ENCODE measurements at regions not wholly inside any gene's neighbourhood (a gene's known extent, or its start where the extent isn't known, plus 50 kb on each side); places are given as distances from the start of the nearest gene placed in this dataset.

DNA sequence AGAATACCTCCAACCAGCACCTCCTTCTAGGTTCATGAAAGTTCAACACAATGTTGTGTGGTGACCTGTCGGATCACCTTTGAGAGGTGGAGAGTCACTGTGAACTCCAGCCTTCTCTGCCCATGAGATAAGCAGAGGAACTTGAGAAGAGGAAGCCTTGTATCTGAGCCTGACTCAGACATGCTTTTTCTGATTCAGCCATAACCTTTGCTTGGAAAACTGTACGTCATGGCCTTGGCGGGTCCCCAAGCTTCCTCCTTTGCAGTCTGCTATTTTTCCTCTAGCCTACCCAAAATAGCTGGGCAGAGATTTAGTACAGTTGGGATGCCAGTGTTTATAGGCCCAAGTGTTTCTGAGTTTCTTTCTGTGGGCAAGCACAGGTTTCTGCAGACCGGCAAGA is 274.7 kb downstream of the CETN3 start:
- no peak overlapping the region for H3K4me3 ChIP-seq (ENCODE audit: control insufficient read depth, low read depth, low read length)
- TF ChIP-seq, protein P1, sequence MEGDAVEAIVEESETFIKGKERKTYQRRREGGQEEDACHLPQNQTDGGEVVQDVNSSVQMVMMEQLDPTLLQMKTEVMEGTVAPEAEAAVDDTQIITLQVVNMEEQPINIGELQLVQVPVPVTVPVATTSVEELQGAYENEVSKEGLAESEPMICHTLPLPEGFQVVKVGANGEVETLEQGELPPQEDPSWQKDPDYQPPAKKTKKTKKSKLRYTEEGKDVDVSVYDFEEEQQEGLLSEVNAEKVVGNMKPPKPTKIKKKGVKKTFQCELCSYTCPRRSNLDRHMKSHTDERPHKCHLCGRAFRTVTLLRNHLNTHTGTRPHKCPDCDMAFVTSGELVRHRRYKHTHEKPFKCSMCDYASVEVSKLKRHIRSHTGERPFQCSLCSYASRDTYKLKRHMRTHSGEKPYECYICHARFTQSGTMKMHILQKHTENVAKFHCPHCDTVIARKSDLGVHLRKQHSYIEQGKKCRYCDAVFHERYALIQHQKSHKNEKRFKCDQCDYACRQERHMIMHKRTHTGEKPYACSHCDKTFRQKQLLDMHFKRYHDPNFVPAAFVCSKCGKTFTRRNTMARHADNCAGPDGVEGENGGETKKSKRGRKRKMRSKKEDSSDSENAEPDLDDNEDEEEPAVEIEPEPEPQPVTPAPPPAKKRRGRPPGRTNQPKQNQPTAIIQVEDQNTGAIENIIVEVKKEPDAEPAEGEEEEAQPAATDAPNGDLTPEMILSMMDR (IDR thresholded peaks at IDR 0.05; ENCODE audit: control insufficient read depth, insufficient read depth, low read depth, low read length, missing control alignments): no peak
- no peak for DNase-seq (ENCODE audit: low read depth)

DNA sequence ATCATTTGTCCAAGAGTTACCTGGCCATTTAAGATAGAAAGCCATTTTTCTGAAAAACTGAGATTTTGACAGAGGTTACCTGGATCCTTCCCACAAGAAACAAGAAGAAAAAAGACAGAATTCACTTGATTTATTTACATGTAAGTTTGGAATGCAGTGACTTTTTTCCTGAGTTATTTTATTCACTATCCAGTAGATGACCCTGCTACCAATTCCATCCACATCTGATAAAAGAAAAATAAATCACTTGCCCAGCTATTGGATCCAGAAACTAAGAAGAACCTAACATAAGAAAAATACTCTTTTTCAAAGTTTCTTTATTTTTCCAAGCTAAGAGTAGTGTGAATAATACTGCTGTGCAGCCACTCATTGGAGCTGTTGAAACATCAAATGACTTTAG is 275.2 kb downstream of the CETN3 start:
- no peak for DNase-seq (ENCODE audit: low read depth)
- TF ChIP-seq, protein P1 (IDR thresholded peaks at IDR 0.05; ENCODE audit: control insufficient read depth, insufficient read depth, low read depth, low read length, missing control alignments): no peak
- no peak overlapping the region for H3K4me3 ChIP-seq (ENCODE audit: control insufficient read depth, low read depth, low read length)

DNA sequence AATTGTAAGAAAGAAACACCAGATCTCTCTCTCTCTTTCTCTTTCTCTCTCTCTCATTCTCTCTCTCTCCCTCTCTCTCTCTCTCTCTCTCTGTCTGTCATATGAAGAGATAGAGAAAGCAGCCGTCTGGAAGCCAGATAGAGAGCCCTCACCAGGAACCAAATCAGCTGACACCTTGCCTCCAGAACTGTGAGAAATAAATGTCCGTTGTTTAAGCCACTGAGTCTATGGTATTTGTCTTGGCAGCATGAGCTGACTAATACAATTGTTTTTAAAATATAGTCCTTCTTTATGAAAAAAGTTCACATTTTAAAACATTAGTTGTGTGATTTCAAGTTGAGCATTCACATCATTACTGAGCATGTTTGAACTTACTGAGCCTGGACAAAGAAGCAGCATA is 275.6 kb downstream of the CETN3 start:
- H3K4me3 ChIP-seq (ENCODE audit: control insufficient read depth, low read depth, low read length): no peak overlapping the region
- TF ChIP-seq, protein P1 (IDR thresholded peaks at IDR 0.05; ENCODE audit: control insufficient read depth, insufficient read depth, low read depth, low read length, missing control alignments): no peak
- no peak for DNase-seq (ENCODE audit: low read depth)

DNA sequence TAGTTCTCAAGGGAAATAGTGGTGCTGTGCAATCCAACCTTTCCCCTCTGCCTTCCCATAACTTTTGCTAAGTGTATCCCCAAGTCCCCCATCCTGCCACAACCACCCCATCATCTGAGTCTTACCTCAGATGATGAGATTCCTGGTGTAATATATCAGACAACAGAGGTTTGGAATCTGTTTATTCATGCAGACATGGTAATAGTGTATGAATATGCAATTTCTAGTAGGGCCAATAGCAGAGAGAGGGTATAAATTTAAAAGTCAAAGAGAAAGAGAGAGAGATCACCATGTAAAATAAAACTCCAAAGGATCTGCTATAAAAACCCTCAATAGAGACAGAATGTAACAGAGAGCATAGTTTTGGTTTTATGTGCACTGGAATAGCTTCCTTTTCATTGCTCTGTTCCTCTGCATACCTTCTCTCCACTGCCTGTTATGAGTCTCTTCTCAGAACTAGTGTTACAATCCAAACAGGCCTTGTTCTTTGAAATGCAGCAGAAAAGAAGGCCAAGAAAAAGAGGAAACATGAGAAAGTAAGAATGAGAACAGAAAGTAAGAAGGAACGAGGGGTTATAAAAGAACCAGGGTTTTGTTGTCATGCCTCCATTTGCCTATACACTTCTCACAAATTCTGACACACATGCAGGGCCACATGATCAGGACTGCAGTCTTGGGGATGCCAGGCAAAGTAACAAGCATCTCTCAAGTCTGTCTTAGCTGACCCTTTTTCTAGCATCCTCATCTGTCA is 278.0 kb downstream of the CETN3 start:
- H3K4me3 ChIP-seq (ENCODE audit: control insufficient read depth, low read depth, low read length): no peak overlapping the region
- TF ChIP-seq, protein P1 (IDR thresholded peaks at IDR 0.05; ENCODE audit: control insufficient read depth, insufficient read depth, low read depth, low read length, missing control alignments): no peak
- no peak for DNase-seq (ENCODE audit: low read depth)

DNA sequence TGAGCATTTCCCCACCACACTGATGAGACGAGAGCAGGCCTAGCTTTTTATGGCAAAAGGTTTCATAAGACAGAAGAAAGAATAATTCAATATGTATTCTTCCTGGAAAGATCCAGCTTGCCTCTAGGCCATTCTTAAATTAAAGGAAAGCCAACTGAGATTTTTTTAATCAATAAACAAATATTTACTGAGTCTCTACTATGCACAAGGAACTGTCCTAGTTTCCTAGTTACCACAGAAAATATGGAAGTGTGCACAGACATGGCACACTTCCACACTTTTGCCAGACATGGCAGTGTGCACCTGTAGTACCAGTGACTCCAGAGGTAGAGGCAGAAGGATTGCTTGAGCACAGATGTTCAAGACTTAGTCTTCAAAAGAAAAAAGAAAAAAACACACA is 281.0 kb downstream of the CETN3 start:
- no peak for DNase-seq (ENCODE audit: low read depth)

DNA sequence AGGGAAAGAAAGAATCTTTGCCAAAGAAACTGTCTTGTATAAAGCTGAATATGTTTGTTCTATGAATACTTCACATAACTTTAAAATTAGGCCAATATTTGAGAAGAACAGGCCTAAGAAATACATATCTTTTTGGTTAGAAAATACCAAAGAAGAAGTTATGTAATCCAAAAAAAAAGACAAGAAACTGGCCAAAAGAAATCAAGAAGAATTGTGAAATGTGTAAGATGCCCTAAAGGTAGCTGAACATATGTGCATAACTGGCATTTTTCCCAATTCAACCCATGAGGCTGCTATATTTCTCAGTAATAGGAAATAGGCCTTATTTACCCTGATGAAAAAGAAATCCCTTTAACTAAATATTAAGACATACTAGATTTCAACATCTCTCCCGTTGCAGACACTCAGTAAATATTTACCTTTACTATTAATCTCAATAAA is 290.0 kb downstream of the CETN3 start:
- TF ChIP-seq, protein P1 (IDR thresholded peaks at IDR 0.05; ENCODE audit: control insufficient read depth, insufficient read depth, low read depth, low read length, missing control alignments): no peak
- H3K4me3 ChIP-seq (ENCODE audit: control insufficient read depth, low read depth, low read length): no peak overlapping the region
- no peak for DNase-seq (ENCODE audit: low read depth)

More for the DNA sequence above, 281.0 kb downstream of the CETN3 start:
- no peak overlapping the region for H3K4me3 ChIP-seq (ENCODE audit: control insufficient read depth, low read depth, low read length)
- TF ChIP-seq, protein P1 (IDR thresholded peaks at IDR 0.05; ENCODE audit: control insufficient read depth, insufficient read depth, low read depth, low read length, missing control alignments): no peak

All from AG09309 (cell line).